ENCODE measurements at regions not wholly inside any gene's neighbourhood (a gene's known extent, or its start where the extent isn't known, plus 50 kb on each side); places are given as distances from the start of the nearest gene placed in this dataset.

- CTCF ChIA-PET (ENCODE audit: low intra/inter-chr PET ratio, low total read pairs): no interaction called here
- ATAC-seq: no peak
- in situ Hi-C loops (cut with HindIII; ENCODE audit: extremely low pct_ligation_motif_present, low pct_unique_long_range_greater_than_20kb): no loop called here
- Histone ChIP-seq H2AFZ (ENCODE audit: low read length) (no peak overlapping the region), H3K4me1 (ENCODE audit: insufficient read depth, low read length) (no peaks in the 10 kb centered on the region), H3K4me3 (replicated peaks in 1 of 3; ENCODE audit: insufficient read depth in 1 of 3, low read depth in 2 of 3, low read length in 3 of 3) (no peak overlapping the region), H3K9ac (ENCODE audit: insufficient read depth, low read depth, low read length) (no peak overlapping the region), H3K36me3 (replicated peaks in 1 of 2; ENCODE audit: control insufficient read depth in 1 of 2, insufficient read depth in 2 of 2, low read length in 2 of 2) (no peaks in the 10 kb centered on the region), H4K20me1 (ENCODE audit: insufficient read depth, low read length) (no peaks in the 10 kb centered on the region), H3K27me3 (ENCODE audit: control insufficient read depth in 1 of 2, insufficient read depth in 2 of 2, low read length in 2 of 2) (peaks cover 0 to 5% of the 10 kb centered on the region in 2 experiments; a peak in 2 of 5 replicates), H3K4me2 (ENCODE audit: low read depth, low read length) (no peak overlapping the region), H3K79me2 (ENCODE audit: insufficient read depth, low read length) (no peaks in the 10 kb centered on the region), H3K27ac (ENCODE audit: extremely low read length, insufficient read depth, low read length) (no peak overlapping the region), H3K9me3 (ENCODE audit: low read length) (no peaks in the 10 kb centered on the region)
- DNase-seq (ENCODE audit: low spot score): no peak
- BruUV-seq (replicated peaks): no TSS peak
- FAIRE-seq: no peak
- WGBS (ENCODE audit: low lambda C conversion rate): 19% methylated on average over 1 of the region's 1 CpG
- POLR2A ChIA-PET: no interaction called here
- intact Hi-C loops (cut with micrococcal nuclease; ENCODE audit: unreplicated experiment): no loop called here
- TF ChIP-seq ZMYM3 (CRISPR knock-in tag; IDR thresholded peaks at IDR 0.05): no peak
- no peak for TF ChIP-seq ZNF768 (CRISPR knock-in tag; IDR thresholded peaks at IDR 0.05)
- peak; percentile 90 for TF ChIP-seq ATF7 (IDR thresholded peaks at IDR 0.05)
- no peak for TF ChIP-seq ATF7 (CRISPR knock-in tag; IDR thresholded peaks at IDR 0.05)
- no peak for TF ChIP-seq ZBTB2 (CRISPR knock-in tag; IDR thresholded peaks at IDR 0.05; ENCODE audit: low read depth)
- no peak for TF ChIP-seq ZNF547 (CRISPR knock-in tag; IDR thresholded peaks at IDR 0.05)
- TF ChIP-seq ZNF468 (CRISPR knock-in tag; IDR thresholded peaks at IDR 0.05): no peak
- no peak for TF ChIP-seq NFYB (CRISPR knock-in tag; IDR thresholded peaks at IDR 0.05)
- no peak for TF ChIP-seq NKX3-1 (CRISPR knock-in tag; IDR thresholded peaks at IDR 0.05)
- no peak for TF ChIP-seq ZNF878 (CRISPR knock-in tag; IDR thresholded peaks at IDR 0.05)
- TF ChIP-seq CREB1 (IDR thresholded peaks at IDR 0.05): 0 out of 2 replicates have a peak, but pooled peaks have one; percentile 3
- no peak for TF ChIP-seq CREB1 (CRISPR knock-in tag; IDR thresholded peaks at IDR 0.05)
- no peak for TF ChIP-seq MLX (CRISPR knock-in tag; IDR thresholded peaks at IDR 0.05)
- TF ChIP-seq ZFP90 (CRISPR knock-in tag; IDR thresholded peaks at IDR 0.05; ENCODE audit: borderline replicate concordance): no peak
- no peak for TF ChIP-seq PLSCR1 (CRISPR knock-in tag; IDR thresholded peaks at IDR 0.05; ENCODE audit: borderline replicate concordance)
- no peak for TF ChIP-seq DMAP1 (CRISPR knock-in tag; IDR thresholded peaks at IDR 0.05)
- TF ChIP-seq ZKSCAN5 (CRISPR knock-in tag; IDR thresholded peaks at IDR 0.05): no peak
- TF ChIP-seq MAFF (IDR thresholded peaks at IDR 0.05; ENCODE audit: low read depth, low read length): peak; percentile 57; the same call in 1 of the 2 replicates
- TF ChIP-seq ONECUT2 (CRISPR knock-in tag; IDR thresholded peaks at IDR 0.05): no peak
- peak; percentile 42 to 65 for TF ChIP-seq MAFK (conservative IDR thresholded peaks at IDR 0.05 in 1 of 2, IDR thresholded peaks at IDR 0.05 in 1 of 2; ENCODE audit: low read length in 2 of 2)
- no peak for TF ChIP-seq ZBTB14 (CRISPR knock-in tag; IDR thresholded peaks at IDR 0.05)
- TF ChIP-seq ZNF18 (CRISPR knock-in tag; IDR thresholded peaks at IDR 0.05; ENCODE audit: insufficient replicate concordance): no peak
These were observed 119.9 kb downstream of the TFCP2L1 start for GRCh38 chr2:121165038-121165542.

Measured in HepG2 (cell line).